GM18499 (cell line): ENCODE measurements at regions not wholly inside any gene's neighbourhood (a gene's known extent, or its start where the extent isn't known, plus 50 kb on each side); places are given as distances from the start of the nearest gene placed in this dataset.

Source experiments
- ATAC-seq: cut with Tn5 transposase; IDR thresholded peaks from one replicate; pipeline ENCODE4 v1.9.1; 2021; ENCODE audit warnings: moderate number of reproducible peaks; ENCODE audit not compliant: insufficient read depth, unreplicated experiment

DNA sequence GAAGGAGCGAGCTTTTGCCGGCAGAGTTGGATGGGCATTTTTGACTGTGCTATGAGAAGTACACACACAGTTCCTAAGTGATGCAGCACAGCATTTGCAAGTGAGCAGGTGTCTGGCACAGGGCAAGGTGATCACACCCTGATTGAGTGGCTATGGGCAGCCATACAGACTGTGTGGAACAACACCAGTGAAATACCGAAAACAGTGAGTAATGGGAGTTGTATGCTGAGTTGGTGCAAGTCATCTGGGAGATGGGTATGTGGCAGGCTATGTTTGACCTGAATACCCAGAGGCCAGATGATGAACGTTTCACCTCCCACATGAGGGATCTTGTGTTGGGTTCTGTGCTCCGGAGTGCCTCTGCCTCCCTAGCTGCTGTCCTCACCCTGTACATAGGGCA, 53.5 kb upstream of the TIPARP start:
- ATAC-seq: no peak

DNA sequence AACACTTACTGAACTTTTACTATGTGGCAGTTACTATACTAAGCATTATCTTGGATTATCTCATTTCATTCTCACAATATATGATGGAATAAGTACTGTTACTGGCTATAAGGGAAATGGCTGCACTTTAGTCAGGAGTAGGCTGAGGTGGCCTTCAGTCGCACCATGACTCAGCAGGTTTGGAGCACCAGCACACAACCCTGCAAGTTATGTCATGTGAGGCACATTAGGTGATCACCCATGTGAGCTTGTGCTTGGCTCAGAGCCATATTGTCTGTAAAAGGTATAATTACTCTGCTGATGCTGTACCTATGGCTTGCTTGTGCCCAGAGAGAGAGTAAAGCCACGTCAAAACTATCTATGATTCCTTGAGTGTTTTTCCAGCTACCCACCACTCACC, 54.1 kb upstream of the TIPARP start:
- no peak for ATAC-seq

DNA sequence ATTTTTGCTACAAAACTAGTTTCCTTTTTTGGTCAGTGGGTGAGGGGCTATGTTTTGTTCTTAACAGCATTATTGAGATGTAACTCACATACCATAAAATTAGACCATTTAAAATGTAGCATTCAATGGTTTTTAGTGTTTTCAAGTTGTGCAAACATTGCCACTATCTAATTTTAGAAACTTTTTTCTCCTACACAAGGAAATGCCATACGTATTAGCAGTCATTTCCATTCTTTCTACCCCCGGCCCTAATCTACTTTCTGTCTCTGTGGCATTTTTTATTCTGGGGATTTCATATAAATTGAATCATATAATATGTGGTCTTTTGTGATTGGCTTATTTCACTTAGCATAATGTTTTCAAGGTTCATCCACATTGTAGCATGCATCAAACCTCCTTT, 55.0 kb upstream of the TIPARP start:
- ATAC-seq: no peak

DNA sequence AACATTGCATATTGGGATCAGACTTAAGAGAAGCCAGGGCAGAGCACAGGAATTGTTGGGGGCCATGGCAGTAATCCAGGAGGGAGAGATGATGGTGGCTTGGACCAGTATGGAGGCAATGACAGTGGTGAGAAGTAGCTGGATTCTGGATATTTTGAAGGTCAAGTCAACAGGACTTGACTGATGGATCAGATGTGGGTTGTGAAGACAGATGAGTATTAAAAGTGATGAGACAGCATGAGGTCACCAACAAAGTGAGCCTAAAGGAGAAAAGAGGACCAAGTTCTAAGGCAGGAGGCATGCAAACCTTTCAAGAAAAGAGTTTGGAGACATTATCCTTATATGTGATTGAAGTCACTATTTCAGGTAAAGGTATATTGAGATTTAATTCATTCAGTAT, 56.6 kb upstream of the TIPARP start:
- no peak for ATAC-seq

DNA sequence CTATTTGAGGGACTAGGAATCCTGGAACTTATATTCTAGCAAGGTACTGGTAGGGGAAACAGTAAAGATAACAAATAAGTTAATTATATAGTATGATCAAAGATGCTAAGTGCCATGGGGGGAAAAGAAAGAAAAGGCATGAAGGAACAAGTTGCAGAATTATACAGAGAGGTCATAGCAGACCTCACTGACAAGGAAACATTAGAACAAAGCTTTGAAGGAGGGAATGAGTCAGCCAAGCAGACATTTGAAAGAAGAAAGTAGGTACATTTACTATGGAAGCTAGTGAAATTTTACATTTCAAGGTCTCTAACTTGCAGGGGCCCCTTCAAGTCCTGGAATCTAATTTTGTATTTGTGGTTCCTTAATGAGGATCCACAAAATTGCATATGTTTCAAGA, 57.2 kb upstream of the TIPARP start:
- no peak for ATAC-seq

DNA sequence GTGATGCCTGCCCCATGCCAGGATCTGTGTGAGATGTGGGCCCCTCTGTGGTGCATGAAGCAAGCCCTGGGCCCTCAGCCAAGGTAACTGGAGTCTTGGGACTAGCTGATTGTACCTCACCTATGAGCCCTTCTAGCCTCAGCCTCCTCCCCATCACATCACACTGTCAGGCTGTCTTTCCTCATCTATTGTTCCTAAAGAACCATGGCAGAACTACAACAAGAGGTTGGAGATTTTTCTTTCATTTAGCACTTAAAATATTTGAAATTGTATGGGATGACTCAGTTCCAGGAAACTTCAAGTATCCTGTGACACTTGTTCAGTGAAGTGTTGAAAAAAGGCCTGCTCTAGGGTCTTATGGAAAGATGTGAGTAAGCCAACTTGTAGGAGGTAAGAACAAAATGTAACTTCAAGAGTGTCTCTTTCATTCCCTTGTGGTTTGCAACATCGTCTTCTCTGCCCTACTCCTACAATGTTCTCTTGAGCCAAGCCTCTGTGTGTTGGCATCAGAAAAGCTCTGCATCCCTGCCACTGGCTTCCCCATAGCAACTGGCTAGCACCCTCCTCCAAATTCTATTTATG, 58.7 kb upstream of the TIPARP start:
- ATAC-seq: no peak

DNA sequence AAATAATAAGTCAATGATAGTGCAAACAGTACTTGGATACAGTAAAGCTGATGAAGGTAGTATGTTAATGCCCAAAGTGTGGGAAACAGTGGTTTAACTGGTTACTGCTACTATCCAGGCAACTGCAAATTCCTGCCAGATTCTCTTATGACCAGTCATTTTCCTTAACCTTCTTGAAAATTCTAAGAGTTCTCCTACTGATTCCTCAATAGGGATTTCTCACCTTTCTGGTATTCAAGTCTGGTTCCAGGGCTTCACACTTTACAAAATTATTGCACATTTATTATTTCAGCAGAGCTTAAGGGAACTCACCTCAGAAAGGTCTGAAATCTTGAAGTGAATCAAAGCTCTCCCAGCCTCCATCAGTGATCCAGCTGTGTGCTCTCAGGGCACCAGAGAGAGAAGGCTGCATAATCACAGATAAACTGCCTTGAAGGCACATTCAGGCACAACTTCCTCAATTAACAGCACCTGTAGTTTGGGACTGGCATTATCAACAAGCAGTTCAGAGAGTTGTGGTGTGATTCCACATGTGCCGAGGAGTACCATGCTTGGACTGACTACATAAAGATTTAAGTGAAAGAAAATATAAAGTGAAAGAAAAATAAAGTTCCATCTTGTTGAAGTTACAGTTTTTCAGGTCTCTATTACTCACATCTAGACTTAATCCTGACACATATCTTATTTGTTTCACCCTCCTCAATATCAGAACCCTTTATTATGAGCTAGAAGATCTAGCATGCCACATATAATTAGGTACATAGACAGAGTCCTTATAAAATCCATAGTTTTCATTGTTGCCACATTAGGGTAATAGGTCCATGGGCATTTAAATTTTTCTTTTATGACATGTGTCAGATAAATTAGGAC, 59.5 kb upstream of the TIPARP start:
- ATAC-seq: no peak

DNA sequence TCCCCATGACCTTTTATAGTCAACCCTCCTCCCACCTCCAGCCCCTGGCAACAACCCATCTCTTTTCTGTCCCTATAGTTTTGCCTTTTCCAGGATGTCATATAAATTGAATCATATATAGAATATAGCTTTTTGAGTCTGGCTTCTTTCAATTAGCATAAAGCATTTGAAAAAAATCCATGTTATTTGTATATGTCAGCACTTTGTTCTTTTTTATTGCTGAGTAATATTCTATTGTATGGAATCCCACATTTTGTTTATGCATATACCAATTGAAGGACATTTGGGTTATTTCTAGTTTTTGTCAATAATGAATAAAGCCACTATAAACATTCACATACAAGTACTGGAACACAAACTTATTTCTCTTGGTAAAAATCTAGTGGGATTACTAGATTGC, 58.0 kb upstream of the SSR3 start:
- no peak for ATAC-seq

DNA sequence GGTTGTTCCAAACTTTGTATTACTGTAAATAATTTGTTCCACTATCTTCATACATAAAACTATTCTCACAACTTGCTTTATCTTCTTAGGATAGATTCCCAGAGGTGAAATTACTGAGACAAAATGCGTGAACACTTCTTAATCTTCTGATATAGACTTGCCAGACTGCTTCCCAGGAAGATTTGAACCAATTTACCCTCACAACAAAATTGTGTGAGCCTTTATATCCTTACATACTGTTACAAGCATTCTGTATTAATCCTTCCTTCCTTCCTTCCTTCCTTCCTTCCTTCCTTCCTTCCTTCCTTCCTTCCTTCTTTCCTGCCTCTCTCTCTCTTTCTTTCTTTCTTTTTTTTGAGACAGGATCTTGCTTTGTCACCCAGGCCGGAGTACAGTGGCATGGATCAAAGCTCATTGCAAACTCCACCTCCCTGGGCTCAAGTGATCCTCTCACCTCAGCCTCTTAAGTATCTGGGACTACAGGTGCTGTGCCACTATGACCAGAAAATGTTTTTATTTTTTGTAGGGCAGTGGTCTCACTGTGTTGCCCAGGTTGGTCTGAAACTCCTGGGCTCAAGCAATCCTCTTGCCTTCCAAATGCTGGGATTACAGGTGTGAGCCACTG, 57.1 kb upstream of the SSR3 start:
- ATAC-seq: no peak

DNA sequence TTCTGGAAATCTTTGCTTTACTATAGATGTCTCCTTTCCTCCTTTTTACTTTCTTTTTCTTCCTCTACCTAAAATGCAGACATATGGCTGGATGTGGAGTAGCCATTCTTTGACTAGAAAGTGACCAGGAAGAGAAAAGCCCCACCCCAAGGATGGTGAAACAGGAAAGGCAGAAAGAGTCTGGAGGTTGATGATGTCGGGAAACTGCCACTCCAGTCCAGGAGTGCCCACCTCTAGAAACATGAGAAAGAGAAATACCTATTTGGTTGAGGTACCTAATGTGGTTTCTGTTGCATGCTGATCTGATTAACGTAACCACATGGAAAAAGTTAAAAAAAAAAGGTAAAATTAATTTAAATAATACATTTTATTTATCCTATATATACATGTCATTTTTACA, 55.2 kb upstream of the SSR3 start:
- ATAC-seq: no peak

DNA sequence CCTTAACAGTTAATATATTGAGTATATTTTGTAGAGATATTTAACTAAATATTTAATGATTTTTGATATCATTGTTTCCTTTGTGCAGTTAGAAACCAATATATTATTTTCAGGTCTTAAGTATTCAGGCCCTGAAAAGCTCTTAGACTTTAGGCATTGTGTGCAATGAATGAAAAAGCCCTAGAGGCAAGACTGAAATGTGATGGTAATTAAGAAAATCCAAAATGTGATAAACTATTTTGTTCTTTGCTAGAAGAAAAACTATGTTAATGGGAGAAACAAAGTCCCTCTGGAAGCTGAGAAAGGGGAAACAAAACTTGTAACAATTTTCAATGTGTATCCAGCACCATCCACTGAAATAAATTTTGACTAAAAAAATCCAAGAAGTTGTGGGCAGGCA, 54.6 kb upstream of the SSR3 start:
- ATAC-seq: no peak

DNA sequence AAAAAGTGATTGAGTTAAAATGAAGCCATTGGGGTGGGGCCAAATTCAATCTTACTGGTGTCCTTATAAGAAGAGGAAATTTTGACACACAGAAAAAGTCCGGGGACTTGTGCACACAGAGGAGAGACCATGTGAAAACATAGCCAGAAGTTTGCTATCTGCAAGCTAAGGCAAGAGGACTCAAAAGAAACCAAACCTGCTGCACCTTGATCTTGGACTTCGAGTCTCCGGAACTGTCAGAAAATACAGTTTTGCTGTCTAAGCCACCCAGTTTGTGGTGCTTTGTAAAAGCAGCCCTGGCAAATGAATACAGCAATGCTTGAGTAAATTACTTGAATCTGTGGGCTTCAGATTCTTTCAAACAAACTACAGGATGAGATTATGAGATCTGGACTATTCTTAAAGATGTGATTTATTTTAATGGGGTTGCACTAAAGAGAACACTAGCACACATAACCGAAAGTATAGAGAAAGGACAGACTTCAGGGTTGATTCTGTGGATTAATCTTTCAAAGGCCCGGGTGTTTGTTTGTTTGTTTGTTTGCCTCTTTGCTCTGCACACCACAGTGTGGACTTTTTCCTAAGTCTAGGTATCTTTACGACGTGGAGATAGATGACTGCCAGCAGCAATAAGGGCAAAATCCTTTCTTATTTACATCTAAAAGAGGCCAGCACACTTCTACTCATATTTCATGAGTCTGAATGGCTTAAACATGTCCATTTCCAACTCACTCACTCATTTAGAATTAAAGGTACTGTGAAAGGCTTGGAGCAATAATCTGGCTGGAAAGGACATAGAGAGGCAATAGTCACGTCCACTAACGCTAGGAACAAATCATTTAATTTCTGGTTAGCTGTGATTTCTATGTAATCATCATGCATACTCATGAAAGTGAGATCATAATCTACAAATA, 53.9 kb upstream of the SSR3 start:
- no peak for ATAC-seq

DNA sequence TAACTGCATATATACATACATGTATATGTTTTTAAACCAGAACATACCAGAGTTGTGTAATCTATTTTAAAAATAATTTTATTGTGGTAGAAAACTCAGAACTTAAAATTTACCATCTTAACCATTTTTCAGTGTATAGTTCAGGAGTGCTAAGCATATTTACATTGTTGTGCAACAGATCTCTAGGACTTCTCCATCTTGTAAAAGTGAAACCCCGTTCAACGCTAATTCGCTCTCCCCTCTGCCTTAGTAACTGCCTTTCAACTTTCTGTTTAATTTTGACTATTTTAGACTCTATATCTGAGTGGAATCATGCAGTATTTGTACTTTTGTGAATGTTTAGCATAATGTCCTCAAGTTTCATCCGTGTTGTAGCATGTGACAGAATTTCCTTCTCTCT, 51.8 kb upstream of the SSR3 start:
- peak; percentile 67 for ATAC-seq

DNA sequence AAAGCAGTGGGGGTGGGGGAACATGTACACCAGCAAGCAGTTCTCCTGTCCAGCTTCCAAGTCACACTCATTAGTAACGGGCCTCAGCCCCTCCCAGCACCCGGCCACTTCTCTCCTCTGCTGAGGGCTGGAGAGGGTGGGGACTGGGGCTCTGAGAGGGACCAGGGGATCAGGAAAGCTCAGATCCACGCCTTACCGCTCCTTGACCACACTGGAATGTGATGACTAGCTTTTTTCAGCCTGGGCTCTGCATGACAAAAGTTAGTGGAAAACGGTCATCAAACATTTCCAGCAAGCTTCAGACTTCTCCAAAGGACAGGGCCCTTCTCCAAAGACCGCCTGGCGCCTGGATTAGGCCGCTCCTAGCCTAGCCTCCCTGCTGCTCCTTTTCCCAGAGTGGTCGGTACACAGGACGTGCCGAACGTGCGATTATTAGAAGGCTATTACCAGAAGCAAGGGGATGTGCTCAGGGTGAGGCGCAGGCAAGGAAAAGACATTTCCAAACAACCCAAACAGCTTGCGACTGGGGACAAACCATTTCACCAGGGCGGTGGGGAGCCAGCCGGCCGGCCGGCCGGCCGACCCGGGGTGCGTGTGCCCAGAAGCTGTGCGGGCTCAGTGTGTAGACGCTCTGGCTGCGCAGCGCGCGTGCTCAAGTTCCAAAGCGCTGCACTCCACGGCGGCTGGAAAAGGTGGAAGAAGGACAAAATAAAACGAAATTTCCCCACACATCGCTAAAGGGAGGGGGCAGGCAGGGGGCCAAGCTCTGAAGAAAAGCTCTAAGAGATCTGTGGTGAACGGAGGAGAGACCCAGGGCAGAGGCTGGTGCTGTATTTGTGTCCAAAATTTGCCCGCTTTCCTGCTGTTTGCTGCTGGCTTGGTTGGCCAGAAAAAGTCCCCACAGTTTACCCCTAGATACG, 51.0 kb upstream of the SSR3 start:
- ATAC-seq: peak; percentile 5

DNA sequence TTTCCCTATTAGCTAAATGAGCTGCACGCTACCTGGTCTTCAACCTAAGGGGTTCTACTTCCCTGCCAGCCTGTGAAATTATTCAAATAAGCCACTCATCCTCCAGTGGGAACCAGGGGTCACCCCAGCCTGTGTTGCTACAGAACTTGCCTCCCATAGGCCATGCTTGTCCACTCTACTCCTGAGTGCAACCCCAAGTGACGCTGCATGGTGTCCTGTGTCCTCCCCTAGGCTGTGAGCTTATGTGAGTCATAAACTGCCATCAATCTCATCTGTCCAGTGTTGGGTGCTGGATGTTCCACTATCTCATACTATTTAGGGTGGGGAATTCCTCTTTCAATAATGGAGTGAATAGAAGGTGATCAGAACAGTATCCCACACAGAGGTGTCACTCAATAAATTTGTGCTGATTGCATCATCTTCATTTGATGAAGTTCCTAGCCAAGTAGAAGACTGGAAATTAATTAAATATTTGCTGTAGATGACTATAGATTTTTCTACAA, 49.8 kb upstream of the SSR3 start:
- ATAC-seq: no peak
